Nucleus accumbens (tissue), 56 donors: ENCODE measurements at regions not wholly inside any gene's neighbourhood (a gene's known extent, or its start where the extent isn't known, plus 50 kb on each side); places are given as distances from the start of the nearest gene placed in this dataset.
"Not testable (repeated sequence)": the region's sequence is repeated elsewhere in the genome, so short reads cannot be mapped to it uniquely, and the experiment has no call there.

Experiments used
- DNase-seq, 56 donors: peaks; one replicate each; lab custom pipeline; 2025; lab: John Stamatoyannopoulos, UW

DNA sequence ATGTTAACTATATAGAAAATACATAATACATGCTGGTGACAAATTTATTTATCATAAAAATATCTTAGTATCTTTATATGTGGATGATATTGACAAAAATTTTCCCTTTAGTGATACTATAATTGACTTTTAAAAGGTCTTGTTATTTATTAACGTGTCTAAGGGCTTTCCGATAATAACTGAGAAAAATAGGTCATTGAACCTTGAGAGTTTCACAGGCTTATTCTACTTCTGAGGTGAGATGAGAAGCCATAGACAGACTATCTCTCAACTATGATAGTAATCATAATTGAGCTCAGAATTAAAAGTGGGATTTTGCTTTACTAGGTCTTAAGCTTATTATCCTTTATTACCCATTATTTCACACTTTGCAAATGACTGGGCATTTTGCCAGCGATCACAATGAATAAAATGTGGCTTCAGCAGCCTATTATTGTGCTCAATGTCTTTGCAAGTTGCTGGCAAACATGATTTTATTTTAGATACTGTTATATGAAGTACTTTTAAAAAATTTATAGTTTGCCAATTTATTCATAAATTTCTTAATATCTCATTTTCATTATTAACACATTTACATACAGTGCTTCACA lies 574.5 kb downstream of the ZWINT start:
- DNase-seq: no peak

DNA sequence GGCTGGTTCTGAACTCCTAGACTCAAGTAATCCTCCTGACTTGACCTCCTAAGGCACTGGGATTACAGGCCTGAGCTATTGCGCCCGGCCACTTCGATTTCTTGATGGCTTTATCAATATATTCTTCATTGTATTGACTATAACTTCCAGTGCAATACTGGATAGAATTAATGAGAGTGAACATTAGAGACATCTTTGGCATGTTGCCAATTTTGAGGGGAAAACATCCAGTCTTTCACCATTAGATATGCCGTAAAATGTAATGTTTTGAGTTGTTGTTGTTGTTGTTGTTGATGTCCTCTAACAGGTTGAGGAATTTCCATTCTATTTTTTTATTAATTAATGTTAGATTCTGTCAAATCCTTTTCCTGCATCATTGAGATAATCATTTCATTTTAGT lies 578.9 kb downstream of the ZWINT start:
- no peak for DNase-seq

DNA sequence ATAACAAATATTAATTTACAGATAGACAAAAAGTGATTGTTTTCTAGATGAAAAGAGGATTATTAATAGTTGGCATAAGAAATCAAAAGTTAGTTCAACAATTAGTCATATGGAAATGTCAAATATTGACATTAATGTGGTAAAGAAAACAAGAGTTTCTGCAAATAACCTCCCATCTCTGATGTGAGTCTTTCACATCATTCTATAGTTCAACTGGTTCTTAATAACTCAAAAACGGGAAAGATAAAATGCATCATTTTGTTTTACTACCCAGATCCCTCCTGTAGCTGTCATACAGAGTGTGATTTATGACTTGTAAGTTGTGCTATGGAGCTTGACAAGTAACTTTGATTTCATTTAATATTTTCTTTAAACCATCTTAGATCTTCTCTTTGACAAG lies 594.8 kb downstream of the ZWINT start:
- no peak for DNase-seq

DNA sequence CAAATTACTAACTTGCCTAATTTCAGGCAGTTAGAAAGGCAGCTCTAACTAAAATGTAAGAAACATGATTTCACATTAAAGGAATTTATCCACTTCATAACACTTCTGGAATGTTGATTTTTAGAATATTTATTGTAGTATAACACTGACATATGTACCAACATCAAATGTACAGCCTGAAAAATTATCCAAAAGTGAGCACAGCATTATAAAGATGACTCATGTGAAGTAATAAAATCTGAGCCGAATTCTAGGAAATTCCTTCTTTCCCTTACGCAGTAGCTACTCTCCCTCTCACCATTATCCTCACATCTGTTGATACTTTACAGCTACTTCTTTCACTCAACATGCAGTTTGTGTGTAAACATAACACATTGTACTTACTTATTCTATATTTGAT lies 610.6 kb downstream of the ZWINT start:
- DNase-seq: no peak

DNA sequence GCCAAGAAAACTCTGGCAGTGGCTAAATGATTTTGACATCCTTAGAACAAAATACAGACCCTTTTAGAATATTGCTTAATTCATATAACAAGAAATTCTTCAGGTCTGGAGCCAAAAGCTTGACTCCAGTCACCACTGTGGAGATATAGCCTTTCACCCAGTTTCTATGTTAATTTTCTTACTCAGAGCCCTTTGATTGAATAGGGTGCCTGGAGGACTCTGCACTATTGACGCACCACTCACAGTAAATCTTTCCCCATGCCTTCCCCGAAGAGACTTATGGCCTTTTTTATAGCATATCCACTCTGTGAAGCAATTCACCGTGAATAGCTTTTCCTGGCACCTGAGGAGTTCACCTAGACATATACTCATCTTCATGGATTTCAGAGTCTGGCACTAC lies 613.8 kb downstream of the ZWINT start:
- no peak for DNase-seq

DNA sequence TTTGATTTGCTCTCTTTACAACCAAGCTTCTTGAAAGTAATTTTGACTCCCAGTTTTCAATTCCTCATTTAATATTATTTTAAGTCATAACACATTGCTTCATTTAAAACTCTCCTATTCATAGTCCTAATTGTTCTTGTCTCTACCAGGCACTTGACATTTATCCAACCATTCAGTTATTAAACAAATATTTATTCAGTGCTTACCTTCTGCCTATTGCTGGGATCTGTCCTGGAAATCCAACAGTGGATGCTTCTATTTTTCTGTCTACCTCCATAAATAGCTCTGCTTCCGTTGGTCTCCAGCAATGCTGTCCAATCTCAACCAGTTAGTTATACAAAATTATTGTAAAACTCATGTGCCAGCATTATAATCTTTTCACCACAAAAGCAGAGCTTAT lies 615.1 kb downstream of the ZWINT start:
- no peak for DNase-seq

DNA sequence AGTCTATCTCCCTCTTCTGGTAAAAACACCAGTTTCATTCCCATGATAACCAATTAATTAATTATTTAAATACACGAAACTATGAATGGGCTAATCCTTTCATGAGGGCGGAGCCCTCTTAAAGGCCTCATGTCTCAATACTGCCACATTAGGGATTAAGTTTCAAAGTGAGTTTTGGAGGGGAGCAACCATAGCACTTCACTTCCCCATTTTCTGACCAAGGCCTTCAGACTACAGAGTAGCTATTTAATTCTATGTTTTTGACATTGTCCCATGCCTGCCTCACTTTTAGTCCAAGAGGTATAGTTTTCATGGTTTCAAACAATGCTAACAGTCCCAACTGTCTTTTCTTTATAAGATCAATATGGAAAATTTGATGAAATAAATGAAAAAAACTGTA lies 618.6 kb downstream of the ZWINT start:
- no peak for DNase-seq

DNA sequence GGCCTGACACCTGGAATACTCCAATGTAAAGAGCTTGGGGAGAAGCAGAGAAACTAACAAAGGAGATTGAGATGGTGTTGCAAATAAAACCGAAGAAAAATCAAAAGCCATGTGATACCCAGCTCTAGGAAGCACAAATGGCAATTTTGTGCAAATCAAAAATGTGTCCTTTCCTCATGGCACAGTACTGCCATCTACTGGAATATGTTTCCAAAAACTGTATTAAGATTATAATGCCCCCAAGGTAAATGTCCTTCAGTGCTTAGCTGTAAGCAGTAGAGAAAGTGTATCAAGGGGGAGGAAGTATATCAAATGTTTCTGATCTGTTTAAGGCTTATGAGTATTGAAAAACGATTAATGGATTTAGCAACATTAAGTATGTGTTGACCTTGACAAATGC lies 620.3 kb downstream of the ZWINT start:
- not testable (repeated sequence) for DNase-seq

DNA sequence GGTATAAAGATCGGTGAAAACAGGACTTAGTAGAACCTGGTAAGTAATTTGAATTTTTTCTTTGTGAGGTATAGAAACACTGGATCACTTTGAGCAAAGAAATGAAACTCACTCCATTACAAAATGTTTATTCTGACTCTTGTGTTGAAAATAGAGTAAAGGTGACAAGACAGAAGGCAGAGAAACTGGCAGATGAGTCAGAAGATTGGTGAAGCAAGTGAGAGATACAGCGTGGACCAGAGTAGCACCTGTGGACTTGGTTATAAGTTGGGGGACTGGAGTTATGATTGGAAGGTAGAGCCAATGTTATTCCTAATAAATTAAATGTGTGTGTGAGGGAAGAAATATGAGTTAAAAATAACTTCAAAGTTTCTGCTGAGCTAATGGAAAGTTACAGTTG lies 620.9 kb downstream of the ZWINT start:
- no peak for DNase-seq

DNA sequence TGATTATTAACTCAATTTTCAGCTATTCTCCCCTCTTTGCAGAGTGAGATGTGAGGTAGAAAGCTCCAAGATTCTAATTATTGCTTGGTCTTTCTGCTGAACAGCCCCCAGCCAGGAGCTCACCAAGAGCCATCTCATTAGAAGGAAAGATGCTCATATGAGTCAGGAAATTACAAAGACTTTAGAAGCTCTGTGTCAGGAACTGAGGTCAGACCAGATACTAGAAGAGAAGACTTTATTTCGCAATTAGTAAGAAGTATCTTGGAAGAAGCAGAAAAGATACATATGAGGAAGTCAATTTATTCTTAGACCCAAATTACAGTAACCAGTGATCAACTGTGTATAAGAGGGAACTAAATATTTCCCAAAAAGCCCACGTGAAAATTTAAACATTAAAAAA lies 626.9 kb downstream of the ZWINT start:
- no peak for DNase-seq

DNA sequence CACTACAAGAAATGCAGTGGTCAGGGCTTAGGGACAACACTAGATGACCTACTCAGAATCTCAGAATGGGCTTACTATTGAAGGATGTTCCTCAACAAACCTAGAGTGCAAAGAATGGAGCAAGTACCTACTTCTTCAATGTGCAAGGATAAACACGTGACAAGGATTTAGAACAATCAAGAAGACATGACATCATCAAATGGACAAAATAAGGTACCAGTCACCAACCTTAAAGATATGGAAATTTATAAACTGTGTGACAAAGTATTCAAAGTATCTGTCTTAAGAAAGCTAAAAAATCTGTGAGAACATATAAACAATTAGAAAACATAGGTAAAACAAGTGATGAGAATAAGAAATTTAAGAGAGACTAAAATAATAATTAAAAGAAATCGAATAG lies 656.1 kb downstream of the ZWINT start:
- DNase-seq: no peak

DNA sequence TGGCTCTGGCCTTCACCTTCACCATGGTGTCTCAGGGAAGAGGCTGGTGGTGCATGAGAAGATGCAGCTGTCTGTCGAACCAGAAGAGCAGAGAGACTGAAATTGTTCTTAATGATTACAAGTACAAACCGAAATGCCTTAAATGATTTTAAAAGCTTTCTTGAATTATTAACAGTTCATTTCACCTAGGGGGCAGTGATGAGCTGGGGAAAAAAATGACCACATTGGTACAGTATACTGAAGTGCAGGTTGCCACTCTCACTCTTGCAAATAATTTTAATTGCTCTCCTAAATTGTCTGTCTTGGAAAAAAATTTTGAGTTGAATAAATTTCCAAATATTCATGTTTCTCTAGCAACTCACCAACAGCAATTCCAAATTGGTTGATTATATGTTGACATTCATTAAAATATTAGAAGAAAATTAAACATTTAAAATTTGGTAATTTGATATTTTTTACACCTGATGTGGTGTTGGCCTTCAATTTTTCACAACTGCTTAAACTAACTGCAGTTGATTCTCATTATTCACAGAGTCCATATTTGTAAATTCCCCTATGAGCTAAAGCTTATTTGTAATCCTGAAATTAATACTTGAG lies 692.6 kb downstream of the ZWINT start:
- no peak for DNase-seq

DNA sequence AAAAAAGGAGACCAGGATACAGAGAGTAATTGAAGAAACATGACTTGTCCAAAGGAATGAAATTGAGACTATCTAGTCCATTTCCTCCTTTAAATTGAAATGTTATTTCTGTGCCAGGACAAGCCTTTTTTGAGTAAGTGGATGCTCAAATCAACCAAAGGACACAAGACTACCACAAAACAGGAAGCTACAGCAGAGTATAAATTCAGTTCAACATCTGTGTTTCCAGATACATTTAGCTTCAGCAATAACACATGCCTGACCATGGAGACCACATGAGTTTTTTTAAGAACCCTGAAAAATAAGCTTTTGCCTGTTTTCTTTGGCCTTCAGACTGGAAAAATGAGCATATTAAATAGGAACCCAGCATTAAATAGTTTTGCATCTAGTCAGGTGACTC lies 707.5 kb downstream of the ZWINT start:
- no peak for DNase-seq

DNA sequence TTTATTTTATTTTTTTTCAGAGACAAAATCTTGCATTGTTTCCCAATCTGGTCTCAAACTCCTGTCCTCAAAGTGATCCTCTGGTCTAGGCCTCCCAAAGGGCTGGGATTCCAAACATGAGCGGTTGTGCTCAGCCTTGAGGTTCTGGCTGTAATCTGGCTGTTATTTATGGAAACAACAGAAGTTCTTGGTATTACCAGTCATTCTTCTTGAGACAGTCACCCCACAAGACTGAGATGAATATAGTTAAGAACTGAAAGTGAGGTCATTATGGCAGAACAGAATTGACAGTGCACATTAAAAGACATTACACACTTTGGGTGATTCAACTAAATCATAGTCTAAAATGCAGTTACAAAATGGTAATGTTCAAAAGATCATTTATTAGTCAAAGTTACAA lies 719.5 kb downstream of the ZWINT start:
- DNase-seq: no peak

DNA sequence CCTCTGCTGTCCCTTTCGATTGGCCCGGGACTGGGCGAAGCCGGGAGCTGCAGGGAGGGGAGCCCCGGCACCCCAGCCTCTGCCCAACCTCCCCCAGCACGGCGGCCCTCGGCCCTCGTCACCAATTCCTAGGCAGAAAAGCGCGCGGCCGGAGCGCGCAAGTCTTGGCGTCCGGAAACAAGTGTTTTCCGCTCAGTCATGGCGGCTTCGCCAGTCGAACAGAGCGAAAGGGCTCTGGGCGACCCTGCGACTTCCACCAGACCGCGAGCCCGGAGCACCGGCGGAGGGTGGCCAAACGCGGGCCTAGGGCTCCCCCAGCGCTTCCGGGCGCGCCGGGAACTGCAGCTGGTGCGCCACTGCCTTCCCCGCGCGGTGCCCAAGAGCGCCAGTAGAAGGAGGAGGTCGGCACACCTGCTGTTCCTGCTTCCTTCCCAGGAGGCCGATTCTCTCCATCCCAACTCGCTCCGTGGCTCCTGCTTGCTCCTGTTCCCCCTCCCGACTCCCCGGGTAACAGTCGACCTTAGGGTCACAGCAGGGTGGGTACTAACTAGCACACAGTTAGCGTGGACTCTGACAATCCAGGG lies 729.9 kb downstream of the ZWINT start:
- DNase-seq: peak in 34 of 56 donors; percentile 11 to 74 (median 40)

DNA sequence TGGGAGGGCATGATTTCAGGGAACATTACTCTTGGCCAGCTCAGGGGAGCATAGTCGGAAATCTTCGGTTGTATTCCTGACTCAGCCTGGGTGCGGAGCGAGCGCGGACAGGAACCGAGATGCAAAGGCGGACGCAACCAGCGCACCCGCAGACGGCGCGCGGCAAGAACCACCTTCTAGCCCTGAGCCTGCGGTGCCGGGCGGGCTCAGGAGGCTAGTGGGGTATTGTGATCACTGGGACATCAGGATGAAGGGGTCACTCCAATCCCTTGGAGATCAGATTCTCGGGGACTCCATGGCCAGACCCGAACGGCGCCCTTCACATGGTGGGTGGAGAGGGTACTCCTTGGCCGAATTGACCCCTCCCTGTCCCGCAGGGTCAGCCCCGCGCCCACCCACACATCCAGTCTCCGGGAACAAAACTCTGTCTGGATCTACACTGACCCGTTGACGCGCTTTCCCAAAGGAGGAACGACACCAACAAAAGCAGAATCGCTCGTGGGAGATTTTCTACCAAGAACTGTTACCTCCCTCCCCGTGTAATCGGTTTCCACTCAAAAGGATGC lies 730.5 kb downstream of the ZWINT start:
- peak in 4 of 56 donors; percentile 4 to 6 (median 4) for DNase-seq

DNA sequence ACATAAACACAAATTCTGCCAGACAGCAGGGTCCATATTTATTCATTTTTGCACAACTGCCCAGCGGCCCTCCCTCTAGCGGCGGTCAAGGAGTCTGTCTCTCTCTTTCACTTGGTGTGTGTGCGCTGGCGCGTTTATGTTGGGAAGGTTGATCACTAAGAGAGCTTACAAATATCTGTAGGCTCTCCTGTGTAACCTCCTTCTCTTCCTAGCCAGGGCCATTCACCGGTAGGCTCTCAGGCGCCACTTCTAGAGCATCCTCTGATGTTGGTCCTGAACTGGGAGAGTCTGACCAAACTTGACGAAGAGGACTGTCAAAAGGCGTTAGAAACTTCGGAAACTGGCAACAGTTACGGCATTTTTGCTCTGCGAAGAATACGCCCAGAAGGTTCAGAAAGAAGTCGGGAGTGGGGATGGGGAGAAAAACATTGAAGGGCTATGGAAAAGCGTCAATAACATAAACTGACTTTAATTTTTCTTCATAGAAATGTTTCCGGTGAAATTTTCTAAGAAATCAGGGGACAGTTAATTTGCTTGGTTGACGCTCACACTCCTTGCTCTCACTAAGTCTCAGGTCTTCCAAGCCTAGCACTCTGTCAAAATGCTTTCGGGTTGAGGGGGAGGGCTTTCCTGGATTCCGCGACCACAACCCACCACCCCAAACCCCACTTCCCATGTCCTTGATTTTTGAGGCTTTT lies 731.1 kb downstream of the ZWINT start:
- peak in 10 of 56 donors; percentile 1 to 42 (median 13) for DNase-seq

DNA sequence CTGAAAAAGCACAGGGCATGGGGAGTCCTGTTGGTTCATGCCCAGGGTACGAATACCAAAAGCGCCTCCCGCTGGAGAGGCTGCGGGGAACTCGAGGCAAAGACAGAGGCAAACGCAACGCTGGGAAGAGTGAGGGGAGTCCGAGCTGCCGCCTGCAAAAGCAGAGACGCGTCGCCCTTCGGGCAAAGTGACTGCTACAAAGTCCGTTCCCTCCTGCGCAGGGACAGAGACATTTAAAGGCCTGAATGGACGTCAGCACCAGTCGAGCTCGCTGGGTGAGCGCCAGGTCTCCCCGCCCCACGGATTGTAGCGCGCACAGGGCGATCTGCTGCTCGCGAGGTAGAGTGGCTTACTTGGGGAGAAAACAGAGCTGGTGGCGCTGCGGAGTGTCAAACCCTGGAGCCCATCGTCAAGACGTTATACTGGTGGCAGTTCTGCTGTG lies 732.8 kb downstream of the ZWINT start:
- DNase-seq: peak in 14 of 56 donors; percentile 4 to 61 (median 26)

DNA sequence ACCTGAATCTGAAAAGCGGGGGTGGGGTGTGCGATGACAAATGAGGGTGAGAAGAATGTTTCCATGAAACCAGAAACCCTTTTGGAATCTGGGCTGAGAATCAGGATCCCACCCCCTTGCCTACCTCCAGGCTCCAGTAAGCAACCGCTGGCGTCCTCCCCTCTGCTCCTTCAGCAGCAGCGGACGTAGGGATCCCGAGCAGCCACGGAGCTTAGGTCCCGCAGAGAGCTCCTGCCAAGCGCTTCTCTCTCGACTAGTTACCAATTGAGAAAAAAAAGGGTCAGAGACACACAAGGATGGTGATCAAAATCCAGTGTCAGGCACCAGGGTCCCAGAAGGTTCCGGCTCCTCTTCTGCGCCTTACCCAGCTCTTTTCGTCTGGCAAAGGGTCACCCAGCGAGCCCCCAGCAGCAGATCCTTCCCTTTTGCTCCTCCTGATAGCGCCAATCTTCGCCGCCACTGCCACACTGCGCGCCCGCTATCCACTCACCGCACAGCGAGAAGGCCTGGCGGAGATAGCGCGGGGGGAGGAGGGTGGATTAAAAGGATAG lies 733.5 kb downstream of the ZWINT start:
- peak in 8 of 56 donors; percentile 1 to 33 (median 8) for DNase-seq

DNA sequence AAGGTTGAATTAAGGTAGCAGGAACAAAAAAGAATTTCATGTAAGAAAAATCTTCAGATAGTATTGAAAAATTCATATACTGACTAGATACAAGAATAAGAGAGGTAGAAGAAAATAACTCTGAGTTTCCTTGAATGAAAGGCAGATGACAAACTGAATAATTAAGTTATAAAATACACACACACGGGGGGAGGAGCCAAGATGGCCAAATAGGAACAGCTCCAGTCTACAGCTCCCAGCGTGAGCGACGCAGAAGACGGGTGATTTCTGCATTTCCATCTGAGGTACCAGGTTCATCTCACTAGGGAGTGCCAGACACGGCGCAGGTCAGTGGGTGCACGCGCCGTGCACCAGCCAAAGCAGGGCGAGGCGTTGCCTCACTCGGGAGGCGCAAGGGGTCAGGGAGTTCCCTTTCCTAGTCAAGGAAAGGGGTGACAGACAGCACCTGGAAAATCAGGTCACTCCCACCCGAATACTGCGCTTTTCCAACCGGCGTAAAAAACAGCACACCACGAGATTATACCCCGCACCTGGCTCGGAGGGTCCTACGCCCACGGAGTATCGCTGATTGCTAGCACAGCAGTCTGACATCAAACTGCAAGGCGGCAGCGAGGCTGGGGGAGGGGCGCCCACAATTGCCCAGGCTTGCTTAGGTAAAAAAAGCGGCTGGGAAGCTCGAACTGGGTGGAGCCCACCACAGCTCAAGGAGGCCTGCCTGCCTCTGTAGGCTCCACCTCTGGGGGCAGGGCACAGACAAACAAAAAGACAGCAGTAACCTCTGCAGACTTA lies 759.2 kb downstream of the ZWINT start:
- peak in 2 of 56 donors; percentile 11 to 27 for DNase-seq
